HG03025 (cell line): ENCODE measurements at regions not wholly inside any gene's neighbourhood (a gene's known extent, or its start where the extent isn't known, plus 50 kb on each side); places are given as distances from the start of the nearest gene placed in this dataset.

Experiments
- ATAC-seq: cut with Tn5 transposase; IDR thresholded peaks from one replicate; pipeline ENCODE4 v1.9.1; 2021; ENCODE audit warnings: mild to moderate bottlenecking, moderate library complexity; ENCODE audit not compliant: unreplicated experiment, low FRiP score

DNA sequence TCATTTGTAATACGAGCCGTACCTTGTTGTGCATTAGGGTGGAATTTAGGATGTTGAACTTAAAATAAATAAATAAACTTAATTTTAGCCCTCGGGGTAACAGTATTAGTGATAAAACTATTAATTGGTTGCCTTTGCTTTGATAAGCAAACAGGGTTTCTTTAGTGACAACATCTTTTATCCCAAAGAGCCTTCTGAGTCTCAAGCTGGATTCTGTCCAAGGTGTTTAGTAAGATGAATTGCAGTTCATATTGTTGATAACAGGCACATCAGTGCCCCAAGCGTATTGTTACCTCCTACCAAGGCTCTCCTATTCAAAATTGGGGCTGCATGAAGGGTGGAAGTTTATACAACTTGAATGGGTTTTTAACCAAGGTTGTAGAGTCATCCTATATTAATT lies 144.4 kb upstream of the CELF2 start:
- no peak for ATAC-seq

DNA sequence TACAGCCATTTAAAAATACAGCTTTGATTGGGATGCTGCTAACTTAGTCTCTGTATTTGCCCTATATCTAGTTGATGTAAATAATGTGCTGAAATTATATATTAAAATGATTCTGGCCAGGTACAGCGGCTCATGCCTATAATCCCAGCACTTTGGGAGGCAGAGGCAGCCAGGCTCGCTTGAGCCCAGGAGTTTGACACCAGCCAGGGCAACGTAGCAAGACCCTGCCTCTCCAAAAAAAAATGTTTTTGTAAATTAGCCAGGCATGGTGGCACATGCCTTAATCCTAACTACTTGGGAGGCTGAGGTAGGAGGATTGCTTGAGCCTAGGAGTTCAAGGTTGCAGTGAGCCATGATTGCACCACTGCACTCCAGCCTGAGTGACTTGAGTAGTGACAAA lies 143.8 kb upstream of the CELF2 start:
- no peak for ATAC-seq

DNA sequence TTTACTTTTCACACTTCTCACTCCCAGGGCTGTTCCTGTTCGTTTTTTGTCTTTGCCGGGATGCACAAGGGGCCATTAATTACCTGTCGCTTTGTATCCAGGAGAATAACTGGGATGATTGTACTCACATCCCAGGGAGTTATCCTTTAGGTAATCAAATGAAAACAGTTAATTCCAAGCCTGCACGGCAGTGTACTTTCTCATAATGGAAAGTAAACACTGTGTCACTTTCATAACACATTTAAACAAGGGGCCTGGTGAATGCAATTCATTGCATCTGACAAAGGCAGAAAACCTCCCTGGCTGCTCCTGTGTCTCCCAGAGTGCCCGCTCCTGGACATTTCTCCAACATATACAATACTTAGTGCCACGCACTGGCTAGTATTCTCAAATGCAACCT lies 138.7 kb upstream of the CELF2 start:
- ATAC-seq: no peak

DNA sequence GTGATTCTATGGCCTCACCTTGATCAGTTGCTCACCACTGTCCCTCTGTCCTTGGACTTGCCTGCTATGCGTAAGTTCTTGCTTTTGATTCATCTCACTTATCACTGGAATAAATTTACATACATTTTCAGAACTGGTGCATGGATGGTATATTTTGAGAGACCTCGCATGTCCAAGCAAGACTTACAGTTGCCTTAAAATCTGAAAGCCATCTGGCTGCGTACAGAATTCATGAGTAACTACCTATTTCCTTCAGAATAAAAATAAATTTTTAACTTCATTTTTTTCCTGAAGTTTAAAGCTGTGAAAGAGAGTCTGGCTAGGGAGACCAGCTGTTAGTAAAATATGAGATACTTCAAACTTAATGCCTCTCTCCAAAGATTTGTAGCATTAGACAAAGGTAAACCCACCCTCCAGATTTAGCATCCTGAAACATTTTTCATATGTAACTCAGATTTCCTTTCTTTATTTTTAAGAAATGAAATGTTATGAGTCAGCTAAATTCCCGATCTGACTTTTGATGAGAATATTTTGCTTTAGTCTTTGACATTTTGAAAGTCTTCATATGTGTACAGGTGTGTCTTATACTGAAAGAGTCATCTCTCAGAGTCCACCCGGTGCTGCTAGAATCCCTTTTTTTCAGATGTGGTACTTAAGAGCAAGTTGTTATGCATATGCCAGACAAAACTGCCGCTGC lies 136.4 kb upstream of the CELF2 start:
- no peak for ATAC-seq

DNA sequence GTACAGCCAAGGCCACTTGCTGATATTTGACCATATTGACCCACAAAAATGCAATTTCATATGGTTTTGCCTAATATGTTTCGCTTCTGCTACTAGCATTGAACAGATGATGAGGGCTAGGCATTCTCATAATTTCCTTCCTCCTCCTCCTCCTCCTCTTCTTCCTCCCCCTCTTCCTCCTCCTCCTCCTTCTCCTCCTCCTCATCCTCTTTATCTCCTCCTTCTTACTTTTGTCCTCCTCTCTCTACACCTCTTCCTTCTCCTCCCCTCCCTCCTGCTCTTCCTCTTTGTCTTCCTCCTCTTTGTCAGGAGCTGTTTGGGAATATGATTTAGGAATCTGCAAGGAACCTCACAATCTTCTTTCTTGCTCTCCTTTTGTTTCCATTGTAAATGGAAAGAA lies 133.9 kb upstream of the CELF2 start:
- no peak for ATAC-seq

DNA sequence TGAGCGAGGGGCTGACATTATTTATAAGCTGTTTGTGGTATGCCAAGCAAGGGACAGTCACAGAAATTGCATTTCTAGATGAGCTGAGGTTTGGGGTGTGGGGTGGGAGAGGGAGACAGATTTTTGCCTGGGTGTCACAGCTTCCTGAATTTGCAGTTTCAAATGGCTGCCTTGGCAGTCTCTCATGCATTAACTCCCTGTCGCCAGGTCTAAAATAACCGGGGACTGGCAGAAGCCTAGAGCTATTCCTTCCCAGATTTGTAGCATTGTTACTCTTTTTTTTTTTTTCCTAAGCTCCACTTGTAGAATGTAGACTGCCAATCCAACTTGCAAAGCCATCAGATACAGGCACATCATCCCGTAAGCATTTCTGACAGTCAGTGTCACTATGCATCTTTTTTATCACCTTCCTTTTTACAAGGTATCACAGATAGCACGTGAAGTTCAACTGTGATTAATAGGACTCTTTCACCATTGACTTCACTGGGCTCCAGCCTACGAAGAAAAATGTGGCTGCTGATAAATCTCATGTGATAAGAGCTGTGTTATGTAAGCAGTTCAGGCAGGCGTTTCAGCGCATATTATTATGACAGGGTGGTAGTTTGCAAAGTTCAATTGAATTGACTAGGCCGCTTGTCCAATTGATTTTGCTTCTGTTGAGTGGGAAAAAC lies 130.7 kb upstream of the CELF2 start:
- ATAC-seq: no peak

DNA sequence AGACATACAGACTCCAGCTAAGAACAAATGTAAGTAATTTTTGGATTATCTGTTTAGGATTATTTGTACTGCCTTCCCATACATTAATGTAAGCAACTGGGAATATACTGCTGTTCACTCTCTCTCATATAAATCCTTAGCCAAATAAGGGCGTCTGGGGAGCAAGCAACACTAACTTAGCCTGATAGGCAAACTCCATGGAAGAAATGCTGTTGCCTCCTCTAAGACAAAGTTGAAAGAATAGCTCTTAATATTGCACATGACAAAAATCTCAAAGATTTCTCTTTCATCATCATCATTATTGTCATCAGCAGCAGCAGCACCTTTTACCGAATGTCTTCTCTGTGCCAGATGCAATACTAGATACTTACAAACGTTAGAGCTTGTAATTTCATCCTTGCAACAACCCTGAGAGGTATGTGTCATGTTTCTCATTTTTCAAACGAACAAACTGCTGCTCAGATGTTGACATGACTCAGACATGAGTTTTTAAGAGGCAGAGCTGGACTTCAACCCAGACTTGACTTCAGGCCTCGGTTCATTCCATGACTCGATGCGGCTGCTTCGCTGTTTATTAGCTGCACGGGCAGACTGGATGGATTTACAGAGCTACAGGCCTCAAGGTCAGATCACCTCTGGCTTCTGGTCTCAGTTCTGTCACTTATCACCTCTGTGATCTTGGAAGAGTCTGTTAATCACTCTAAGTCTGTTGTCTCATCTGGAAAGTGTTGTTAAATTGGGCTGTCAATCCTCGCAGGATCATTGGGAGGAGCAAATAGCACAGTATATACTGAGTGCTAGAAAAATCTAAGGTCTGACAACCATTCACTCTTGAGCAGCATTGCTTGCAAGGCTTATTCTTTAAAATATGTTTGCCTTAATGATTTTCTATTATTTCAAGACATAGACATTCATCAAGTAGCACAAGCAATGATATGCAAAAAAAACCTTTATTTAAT lies 126.3 kb upstream of the CELF2 start:
- ATAC-seq: no peak

DNA sequence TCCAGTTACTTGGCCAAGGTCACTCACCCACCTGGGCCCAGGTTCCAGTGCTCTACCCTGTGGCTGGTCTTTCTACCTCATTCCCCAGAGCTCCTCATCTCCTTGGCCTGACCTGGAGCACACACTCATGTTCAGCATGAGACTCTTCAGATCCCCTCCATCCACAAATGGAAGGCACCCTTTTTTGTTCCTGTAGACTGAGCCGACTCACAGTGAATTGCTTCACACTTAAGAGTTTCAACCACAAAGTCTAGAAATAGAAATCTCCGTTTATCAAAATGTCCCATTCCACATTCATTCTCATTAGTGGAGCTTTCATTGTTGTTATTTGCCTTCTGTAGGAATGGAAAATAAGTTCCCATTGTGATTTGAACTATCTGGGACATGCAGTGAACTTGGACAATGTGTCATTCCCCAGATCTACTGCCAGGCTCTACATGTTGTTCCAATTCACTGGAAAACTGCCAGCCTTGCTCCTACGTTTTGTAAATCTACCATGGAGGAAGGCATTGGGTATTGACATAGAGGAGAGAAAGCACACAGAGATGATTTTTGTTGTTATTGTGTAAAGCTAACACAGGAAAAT lies 125.3 kb upstream of the CELF2 start:
- ATAC-seq: no peak

DNA sequence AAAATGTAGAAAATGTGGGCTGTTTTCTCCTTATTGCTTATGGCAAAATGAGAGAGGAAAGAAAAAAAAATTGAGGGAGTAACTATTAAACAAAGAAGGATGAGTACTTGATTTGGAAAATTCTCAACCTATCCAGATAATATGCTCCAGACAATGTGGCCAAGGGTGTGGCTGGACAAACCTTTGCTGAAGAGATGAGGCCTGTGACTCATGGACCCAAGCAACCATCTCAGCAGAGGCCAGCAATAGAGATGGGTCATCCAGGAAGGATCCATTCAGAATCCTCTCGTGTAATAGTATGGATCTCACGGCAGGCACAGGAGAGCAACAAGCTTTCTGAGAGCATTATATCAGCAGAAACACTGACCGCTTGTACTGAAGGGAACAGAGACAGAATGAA lies 120.3 kb upstream of the CELF2 start:
- no peak for ATAC-seq

DNA sequence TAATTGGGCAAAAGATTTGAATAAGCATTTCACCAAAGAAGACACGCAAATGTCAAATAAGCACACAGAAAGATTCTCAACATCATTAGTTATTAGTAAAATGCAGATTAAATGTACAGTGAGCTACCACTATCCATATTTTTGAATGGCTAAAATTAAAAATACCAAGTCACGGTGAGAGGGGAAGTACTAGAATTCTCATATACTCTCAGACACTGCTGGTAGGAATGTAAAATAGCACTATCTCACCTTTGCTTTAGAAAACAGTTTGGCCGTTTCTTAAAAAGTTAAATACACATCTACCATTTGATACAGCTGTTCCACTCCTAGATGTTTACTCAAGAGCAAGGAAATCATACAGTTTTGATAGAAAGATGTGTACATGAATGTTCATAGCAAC lies 115.8 kb upstream of the CELF2 start:
- ATAC-seq: no peak

DNA sequence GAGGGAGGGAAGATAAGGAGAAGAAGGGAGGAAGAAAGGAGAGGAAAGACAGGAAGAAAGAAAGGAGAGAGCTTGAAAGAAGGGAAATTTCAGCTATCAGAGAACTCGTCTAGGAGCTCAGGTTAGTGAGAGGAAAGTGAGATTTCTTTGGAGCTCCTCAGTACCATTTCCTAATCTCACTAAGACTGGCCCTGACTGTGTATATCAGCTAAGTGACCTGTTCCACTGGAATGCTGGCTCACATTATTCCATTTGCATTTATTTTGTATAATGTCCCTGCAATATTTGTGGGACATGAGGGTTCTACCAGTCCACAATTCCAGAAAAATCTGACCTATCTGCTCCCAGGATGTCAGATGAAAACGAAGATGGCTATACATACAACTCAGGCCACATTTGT lies 114.7 kb upstream of the CELF2 start:
- ATAC-seq: no peak

DNA sequence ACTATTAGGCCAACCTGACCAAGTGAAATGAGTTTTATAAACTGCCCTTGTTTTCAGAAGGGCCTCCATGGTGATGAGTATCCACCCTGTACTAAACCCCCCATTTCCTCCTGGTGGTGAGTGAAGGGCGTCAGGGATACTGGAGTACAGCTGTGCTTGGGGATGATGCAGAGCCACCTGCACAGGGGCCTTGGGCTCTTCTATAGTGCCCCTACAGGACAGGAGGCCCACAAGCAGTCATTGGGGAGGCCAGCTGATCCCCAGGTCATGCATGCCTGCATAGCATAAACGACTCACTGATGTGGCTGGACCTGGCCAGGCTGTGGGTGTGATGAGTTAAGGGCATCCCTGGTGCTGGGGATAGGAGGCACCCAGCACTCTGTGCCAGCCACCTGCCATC lies 114.1 kb upstream of the CELF2 start:
- ATAC-seq: no peak

DNA sequence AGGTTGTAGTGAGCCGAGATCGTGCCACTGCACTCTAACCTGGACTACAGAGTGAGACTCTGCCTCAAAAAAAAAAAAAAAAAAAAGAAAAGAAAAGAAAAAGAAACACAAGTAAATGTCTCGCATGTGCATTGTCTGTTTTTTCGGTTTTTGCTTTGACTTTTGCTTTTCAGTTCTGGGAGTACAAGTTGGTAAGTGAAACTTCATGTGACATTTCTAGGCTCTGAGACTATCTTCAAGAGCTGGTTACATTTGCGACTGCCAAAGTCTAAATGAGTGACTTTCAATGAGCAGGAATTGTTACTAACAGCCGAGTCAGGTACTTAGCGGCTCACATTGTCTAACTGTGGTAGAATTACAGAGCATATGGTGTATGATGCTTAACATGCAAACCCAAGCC lies 107.0 kb upstream of the CELF2 start:
- no peak for ATAC-seq

DNA sequence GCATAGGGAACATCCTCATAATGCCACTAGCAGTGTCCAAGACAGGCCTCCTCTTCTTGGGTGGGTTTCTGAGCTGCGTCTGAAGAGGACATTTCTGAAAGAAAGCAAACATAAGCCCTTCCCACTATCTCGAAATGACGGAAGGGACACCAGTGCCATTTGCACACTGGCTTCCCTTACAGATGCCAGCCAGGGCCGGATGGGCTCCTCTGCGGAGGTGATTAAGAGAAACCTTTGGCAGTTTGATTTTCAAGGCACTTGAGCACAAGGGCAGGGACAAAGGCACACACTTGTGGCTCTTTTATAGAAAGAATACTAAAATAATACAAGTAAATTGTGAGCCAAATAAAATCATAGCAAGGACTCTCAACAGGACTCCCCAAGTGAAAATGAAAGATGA lies 106.6 kb upstream of the CELF2 start:
- no peak for ATAC-seq

DNA sequence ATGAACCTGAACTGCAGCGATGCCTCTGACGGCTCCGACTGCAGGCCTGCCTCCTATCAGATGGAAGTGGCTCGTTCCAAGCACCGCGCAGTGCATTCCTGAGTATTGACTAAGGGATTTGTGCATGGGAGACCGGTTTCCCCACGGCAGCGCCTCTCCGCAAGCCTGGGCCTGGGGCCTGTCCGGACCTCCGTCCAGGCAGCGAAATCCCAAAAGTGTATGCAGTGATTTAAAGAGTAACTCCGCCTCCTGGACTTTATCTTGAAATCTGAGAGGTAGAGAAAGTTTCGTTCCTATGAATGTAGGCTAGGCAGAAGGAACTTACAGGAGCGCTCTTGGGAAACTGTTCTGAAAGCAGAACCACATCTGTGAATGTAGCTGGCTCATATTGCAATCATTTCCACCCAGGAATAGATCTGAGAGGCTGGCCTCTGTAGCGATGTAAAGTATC lies 106.2 kb upstream of the CELF2 start:
- no peak for ATAC-seq

DNA sequence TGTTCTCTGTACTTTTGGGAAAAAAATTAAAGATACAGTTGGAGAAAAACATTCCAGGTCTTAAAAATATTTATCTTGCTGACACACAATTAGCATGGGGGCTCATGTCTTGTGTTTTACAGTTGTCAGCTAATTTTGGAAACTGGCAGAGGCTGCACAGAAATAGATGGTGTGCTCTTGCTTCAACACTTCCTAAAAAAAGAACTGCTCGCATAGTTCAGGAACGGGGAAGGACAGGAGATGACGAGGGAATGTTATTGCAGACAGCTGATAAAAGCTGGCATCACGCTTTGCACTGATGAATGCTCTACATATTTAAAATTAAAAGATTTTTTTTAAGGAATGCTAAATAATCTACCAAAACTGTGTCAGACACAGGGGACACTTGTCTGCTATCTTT lies 103.5 kb upstream of the CELF2 start:
- ATAC-seq: no peak

DNA sequence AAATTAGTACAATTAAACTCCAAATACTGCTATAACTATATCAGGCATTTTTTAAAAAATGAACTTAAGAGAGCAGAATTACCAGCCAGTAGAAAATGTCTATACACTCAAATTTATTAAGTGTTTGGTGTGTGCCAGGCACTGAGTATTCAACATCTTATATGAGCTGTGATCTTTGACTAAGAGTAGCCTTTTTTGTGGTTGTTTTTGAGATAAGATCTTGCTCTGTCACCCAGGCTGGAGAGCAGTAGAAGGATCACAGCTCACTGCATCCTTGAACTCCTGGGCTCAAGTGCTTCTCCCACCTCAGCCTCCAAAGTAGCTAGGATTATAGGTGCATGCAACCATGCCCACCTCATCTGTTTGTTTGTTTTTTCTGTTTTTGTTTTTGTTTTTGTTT lies 102.5 kb upstream of the CELF2 start:
- ATAC-seq: no peak

DNA sequence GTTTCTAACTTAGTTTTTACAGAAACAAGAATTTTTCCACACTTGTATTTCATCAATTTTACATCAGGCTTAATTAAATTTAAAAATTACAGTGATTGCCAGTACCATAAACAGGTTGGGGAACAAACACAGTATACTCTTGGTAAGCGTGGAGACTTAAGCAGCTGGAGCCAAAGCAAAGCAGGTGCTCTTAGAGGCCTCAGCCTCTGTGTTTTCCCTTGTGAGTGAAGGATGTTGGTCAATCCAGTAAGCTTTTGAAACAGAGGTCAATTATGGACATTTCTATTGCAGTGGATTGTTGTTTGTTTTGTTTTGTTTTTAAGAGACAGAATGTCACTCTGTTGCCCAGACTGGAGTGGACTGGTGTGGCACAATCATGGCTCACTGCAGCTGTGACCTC lies 100.6 kb upstream of the CELF2 start:
- no peak for ATAC-seq

DNA sequence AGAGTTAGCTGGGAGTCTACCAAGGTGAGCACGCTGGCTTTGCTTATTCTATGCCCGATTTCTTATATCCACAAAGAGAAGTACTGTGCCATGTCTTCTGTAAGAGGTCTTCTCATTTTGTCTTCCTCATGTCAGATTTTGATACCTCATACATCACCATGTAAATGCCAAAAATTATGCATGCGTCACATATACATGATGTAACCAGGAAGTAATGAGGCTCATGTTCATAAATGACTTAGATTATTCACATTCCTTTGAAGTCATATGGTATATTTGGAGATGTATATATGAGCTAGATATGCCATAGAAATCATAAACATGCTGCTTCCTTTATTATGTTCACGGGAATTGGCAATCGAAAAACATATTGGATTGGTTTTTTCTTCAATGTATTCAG lies 97.7 kb upstream of the CELF2 start:
- no peak for ATAC-seq

DNA sequence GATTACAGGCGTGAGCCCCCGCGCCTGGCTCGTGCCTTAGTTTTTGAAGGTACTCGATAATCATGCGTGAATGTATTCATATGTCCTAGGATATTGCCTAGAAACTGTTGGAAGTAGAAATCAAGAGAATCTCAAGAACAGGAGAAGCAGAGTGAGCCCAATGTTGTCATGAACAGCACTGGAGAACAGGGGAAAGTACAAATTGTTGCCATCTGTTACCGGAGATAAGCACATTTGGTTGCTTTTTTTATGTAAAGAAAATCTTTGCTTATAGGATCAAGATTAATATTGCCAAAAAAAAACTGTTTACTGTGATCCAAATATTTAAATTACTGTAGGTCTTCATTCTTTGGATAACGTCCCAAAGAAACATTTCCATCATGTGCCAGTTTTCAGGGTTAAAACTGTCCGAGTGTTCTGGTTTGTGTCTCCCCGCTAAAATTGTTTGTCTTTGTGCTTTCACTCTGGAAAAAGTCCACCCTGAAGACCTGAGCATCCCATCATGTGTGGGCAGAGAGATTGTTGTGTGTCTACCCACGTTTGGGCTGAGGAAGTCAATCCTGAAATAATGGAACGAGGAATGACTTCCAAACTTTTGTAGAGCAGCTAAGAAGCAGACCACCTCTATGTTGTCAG lies 95.7 kb upstream of the CELF2 start:
- no peak for ATAC-seq
